ENCODE measurements at regions not wholly inside any gene's neighbourhood (a gene's known extent, or its start where the extent isn't known, plus 50 kb on each side); places are given as distances from the start of the nearest gene placed in this dataset.

DNA sequence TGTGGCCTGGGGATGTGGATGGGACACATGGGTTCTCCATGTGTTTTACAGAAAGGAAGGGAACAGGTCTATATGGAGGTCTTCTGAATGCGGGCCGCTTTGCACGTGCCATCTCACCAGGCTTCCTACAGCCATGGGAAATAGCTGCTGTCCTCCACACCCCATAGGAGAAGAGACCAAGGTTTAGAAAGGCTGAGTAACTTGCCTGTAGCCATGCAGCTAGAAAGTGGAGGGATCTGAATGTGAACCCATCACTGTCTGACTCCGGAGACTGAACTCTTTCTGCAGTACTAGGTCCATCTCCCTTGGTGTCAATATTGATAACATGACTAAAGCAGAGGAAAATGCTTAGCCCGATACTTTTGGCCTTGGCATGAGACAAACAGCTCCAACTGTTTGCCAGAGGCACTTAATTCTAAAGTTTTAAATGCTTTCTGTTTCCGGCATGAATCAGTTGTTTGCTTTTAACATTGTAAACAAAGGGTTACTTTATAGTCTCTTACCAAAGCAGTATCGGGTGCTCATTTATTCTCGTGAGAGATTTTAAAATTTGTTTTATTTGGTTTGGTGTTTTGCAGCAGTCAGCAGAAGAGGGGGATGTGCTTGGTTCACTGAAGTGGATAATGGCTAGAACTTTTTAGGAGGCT is 64.8 kb upstream of the LOXL4 start:
- no peak for DNase-seq (ENCODE audit: low spot score)

GRCh38 chr10:98331885-98332284 is 63.9 kb upstream of the LOXL4 start:
- DNase-seq (ENCODE audit: low spot score) = no peak

DNA sequence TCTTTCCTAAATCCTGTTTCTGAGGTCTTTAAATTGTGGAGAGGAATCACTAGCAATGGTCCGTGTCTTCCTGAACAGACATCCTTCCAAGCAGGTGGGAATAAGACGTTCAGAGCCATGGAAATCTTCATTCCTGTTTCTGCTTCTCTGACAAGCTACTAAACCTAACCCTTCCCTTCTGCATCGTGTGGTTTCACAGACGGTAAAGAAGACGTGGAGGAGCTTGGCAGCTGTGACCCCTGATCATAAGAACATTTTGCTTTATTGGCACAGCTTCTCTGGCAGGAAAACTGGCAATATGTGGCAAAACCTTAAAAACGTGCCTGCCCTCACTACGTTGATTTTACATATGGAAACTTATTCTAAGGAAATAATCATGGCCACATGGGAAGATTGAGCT is 63.0 kb upstream of the LOXL4 start:
- DNase-seq (ENCODE audit: low spot score) = no peak

- no peak for DNase-seq (ENCODE audit: low spot score)
Measured at GRCh38 chr10:98328640-98329039, 60.6 kb upstream of the LOXL4 start.

- no peak for DNase-seq (ENCODE audit: low spot score)
Measured at GRCh38 chr10:98328163-98328562, 60.2 kb upstream of the LOXL4 start.

- peak; percentile 50 for DNase-seq (ENCODE audit: low spot score)
Measured at GRCh38 chr10:98326621-98327027, 58.6 kb upstream of the LOXL4 start.

DNA sequence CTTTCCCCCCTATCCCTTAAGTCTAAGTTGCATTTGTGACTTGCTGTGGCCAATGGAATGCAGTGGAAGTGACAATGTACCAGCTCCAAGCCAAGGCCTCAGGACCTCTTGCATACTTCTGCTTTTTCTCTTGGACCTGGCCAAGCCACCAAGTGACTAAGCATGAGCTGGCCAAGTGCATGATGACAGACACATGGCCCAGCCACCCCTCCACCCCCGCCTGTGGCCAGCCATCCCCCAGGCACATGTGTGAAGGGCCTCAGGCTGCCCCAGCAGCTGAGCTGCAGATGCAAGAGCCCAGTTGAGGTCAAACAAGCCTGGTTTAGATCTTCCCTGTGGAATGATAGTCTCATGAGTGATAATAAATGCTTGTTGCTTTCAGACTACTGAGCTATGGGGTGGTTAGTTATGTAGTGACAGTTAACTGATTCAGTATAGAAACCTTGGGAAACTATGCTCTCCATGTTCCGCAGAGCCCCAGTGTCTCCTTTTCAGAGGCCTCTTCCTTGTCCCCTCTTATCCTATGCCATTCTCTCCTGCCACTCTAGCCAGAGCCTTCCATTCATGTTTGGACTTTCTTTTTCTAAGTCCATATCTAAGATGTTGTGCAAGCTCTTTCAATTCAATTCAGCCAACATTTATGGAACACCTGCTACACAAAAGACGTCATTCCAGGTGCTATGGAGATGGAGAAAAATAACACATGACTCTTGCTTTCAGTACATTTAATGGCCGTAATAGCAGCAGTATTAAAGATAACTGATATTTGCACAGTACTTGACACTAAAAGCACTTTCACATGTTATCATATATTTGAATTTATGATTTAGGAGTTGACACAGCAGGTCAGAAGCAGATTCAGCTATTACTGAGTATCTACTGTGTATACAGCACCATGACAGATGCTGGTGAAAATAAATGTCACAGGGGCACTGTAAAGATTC is 55.5 kb upstream of the LOXL4 start:
- DNase-seq (ENCODE audit: low spot score) = peak; percentile 25

DNA sequence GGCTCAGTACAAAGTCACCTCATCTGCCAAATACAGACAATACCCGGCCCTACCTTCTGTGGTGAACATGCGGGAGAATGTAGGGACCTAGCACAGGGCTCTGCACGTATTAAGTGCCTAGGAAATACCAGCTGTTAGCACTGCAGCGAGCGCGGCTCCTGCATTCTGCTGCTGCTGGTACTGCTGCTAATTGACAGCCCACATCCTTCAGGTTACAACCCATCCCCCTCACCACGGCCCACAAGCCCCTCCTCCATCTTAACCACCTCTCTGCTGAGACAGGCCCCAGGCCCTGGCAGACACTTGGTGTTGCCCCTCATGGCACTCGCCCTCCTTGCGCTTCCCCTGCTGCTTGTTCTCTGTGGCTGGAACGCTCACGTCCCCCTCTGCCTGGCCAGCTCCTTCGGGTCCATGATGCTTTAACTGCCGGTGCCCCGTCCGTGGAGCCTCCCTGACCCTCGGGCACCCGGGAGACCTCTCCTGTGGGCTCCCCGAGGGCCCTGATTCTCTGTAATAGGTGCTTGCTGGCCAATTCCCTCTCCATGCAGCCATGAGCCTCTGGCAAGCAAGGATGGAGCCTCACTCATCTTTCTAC is 53.3 kb upstream of the LOXL4 start:
- DNase-seq (ENCODE audit: low spot score) = no peak

DNA sequence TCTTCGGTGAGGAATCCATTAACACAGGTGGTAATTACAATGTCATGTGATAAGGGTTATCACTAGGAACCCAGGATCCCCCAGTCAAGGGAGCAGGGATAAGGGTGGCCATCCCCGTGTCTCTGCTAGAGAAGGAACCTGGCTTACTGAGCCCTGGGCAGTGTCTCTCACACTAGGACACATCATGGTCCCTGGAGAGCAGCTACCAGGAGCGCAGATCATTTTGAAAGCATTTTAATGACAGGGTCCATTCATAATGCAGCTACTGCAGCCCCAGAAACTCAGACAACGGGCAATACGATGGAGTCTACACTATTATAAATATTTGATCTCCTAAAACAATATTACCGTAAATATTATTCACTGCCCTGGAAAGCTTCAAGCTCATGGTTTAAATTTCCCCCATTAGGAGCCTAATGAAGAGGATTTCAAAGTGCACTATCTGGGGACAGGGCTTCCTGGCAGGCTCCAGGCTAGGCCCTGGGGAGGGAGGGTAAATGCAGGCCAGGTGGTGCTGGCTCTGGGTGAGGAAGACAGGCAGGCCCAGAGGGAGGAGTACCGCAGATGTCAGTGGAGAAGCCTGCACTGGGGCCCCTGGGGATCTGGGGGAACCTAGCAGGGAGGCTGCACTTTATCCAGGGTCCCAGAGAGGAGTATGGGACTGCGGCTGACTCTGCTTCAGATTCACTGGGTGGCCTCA is 52.6 kb upstream of the LOXL4 start:
- DNase-seq (ENCODE audit: low spot score) = no peak

DNA sequence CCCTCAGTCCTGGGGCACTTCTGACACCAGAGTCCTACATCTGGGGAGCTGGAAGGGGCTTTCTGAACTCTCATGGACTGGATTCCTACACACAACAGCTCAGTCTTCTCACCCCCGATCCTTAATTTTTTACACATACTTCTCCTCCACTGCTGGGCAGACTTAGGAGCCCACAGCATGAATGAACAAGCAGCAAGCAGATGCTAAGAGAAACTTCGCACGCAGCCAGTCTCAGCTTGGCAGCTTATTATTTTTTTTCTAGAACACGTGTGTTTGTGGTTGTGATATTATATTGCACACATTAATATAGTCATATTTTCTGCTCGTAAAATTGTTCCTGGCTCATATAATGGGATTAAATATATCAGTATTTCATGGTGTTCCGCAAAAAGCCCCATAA is 50.9 kb upstream of the LOXL4 start:
- DNase-seq (ENCODE audit: low spot score) = no peak

Measured in Ammon's horn (tissue), 1 donor.